Upper lobe of left lung (tissue), 6 donors: ENCODE measurements at regions not wholly inside any gene's neighbourhood (a gene's known extent, or its start where the extent isn't known, plus 50 kb on each side); places are given as distances from the start of the nearest gene placed in this dataset.

Experiments used
- ATAC-seq, 2 donors: fragments of 200-7000 bp; cut with Tn5 transposase; one replicate each; pipeline ENCODE4 v1.9.1; 2022; ENCODE audit warnings: mild to moderate bottlenecking in 2 of 2, moderate library complexity in 2 of 2; ENCODE audit not compliant: low FRiP score in 2 of 2
- DNase-seq, 2 donors: peaks; one replicate each; pipeline ENCODE4 v3.0.0-alpha.2; 2019 to 2020
- H3K27ac ChIP-seq, 4 donors: fragments of 200-600 bp; sonication (generic); one replicate each; pipeline ENCODE4 v1.5.1; 2016 to 2019
- H3K27me3 ChIP-seq, 4 donors: fragments of 200-600 bp; sonication (generic); one replicate each; pipeline ENCODE4 v1.5.1; 2017 to 2019
- H3K36me3 ChIP-seq, 4 donors: fragments of 200-600 bp; sonication (generic); one replicate each; pipeline ENCODE4 v1.5.1; 2016 to 2019
- H3K4me1 ChIP-seq, 4 donors: fragments of 200-600 bp; sonication (generic); one replicate each; pipeline ENCODE4 v1.5.1; 2018 to 2019
- H3K4me3 ChIP-seq, 4 donors: fragments of 200-600 bp; sonication (generic); one replicate each; pipeline ENCODE4 v1.5.1; 2017 to 2019; ENCODE audit warnings: mild to moderate bottlenecking in 2 of 4, moderate library complexity in 1 of 4
- H3K9me3 ChIP-seq, 4 donors: fragments of 200-600 bp; sonication (generic); one replicate each; pipeline ENCODE4 v1.5.1; 2018 to 2019
- CTCF ChIP-seq, 6 experiments: fragments of 450-650 bp in 4 of 6; fragments of 200-600 bp in 2 of 6; sonication (generic) in 2 of 6; IDR thresholded peaks; one replicate each; pipeline ENCODE4 v1.5.1; 2016 to 2019; ENCODE audit warnings: antibody characterized with exemption in 6 of 6
- EP300 ChIP-seq, 4 donors: sonication (generic); formaldehyde crosslinking; IDR thresholded peaks; one replicate each; pipeline ENCODE4 v1.5.1; 2017; ENCODE audit warnings: antibody characterized with exemption in 4 of 4, control low read depth in 2 of 4
- POLR2A ChIP-seq, 4 donors: fragments of 450-650 bp; IDR thresholded peaks; one replicate each; pipeline ENCODE4 v1.5.1; 2016 to 2017; ENCODE audit warnings: antibody characterized with exemption in 4 of 4, mild to moderate bottlenecking in 2 of 4
- POLR2AphosphoS5 ChIP-seq, 2 donors: sonication (generic); formaldehyde crosslinking; IDR thresholded peaks; one replicate each; pipeline ENCODE4 v1.5.1; 2017; ENCODE audit warnings: antibody characterized with exemption in 2 of 2
- WGBS, 2 donors: methylation state at CpG; one replicate each; pipeline ENCODE4 v1.1.5; 2017 to 2018; 5-methylcytosine and 5-hydroxymethylcytosine counted together
- donor health status: DM: no; HTN: no; CAD: no; lungs with moderate emphysema.
- donor health status: DM: no; HTN: yes; CAD: no; lungs with severe emphysema.

GRCh38 chr12:125324861-125325490, 259.7 kb downstream of the AACS start:
- DNase-seq (no peak), ATAC-seq (no peak)
- WGBS, 2 donors: 51 to 55% methylated on average over 9 of the region's 9 CpGs
- Histone ChIP-seq H3K36me3 (no peaks in the 10 kb centered on the region), H3K4me1 (no peaks in the 10 kb centered on the region), H3K27me3 (no peaks in the 10 kb centered on the region), H3K4me3 (no peak overlapping the region), H3K9me3 (peaks cover 0 to 4% (median 0%) of the 10 kb centered on the region in 4 donors), H3K27ac (no peak overlapping the region)
- TF ChIP-seq POLR2A (IDR thresholded peaks at IDR 0.05) (no peak), EP300 (IDR thresholded peaks at IDR 0.05) (no peak), CTCF (IDR thresholded peaks at IDR 0.05) (no peak), POLR2AphosphoS5 (IDR thresholded peaks at IDR 0.05) (no peak)

GRCh38 chr12:125329239-125330102, 264.2 kb downstream of the AACS start:
- TF ChIP-seq CTCF (IDR thresholded peaks at IDR 0.05) (no peak), POLR2AphosphoS5 (IDR thresholded peaks at IDR 0.05) (no peak), POLR2A (IDR thresholded peaks at IDR 0.05) (no peak), EP300 (IDR thresholded peaks at IDR 0.05) (no peak)
- no peak overlapping the region for H3K27ac ChIP-seq
- H3K9me3 ChIP-seq: peaks cover 0 to 4% (median 0%) of the 10 kb centered on the region in 4 donors
- no peak overlapping the region for H3K4me3 ChIP-seq
- peaks cover 0 to 9% (median 4%) of the 10 kb centered on the region in 4 donors for H3K27me3 ChIP-seq
- 73 to 78% methylated on average over 13 to 16 of the region's 16 CpGs for WGBS, 2 donors
- H3K4me1 ChIP-seq: peaks cover 0 to 8% (median 5%) of the 10 kb centered on the region in 4 donors
- H3K36me3 ChIP-seq: no peaks in the 10 kb centered on the region
- ATAC-seq: no peak
- DNase-seq: peak in 1 of 2 donors; percentile 25

- peaks cover 0 to 8% (median 5%) of the 10 kb centered on the region in 4 donors for H3K4me1 ChIP-seq
- ATAC-seq (peak in 1 of 2 donors; percentile 93), DNase-seq (peak; percentile 36 to 95)
- H3K27me3 ChIP-seq: peaks cover 0 to 9% (median 4%) of the 10 kb centered on the region in 4 donors
- 0 to 1% methylated on average over 3 to 12 of the region's 30 CpGs for WGBS, 2 donors
- TF ChIP-seq CTCF (IDR thresholded peaks at IDR 0.05): peak in 5 of 6 experiments; percentile 64 to 81 (median 68)
- no peak for TF ChIP-seq POLR2A (IDR thresholded peaks at IDR 0.05)
- H3K4me3 ChIP-seq: peak overlapping the region in 3 of 4 donors; percentile 12 to 38 (median 31)
- peaks cover 0 to 4% (median 0%) of the 10 kb centered on the region in 4 donors for H3K9me3 ChIP-seq
- H3K36me3 ChIP-seq: no peaks in the 10 kb centered on the region
- no peak overlapping the region for H3K27ac ChIP-seq
Observed at GRCh38 chr12:125330645-125331341, 265.6 kb downstream of the AACS start.

GRCh38 chr12:125331342-125332052, 266.3 kb downstream of the AACS start:
- Histone ChIP-seq H3K27me3 (peaks cover 0 to 9% (median 4%) of the 10 kb centered on the region in 4 donors), H3K27ac (no peak overlapping the region), H3K9me3 (peaks cover 0 to 4% (median 0%) of the 10 kb centered on the region in 4 donors), H3K4me1 (peaks cover 0 to 8% (median 5%) of the 10 kb centered on the region in 4 donors), H3K36me3 (no peaks in the 10 kb centered on the region), H3K4me3 (peak overlapping the region in 3 of 4 donors; percentile 12 to 38 (median 31))
- no peak for TF ChIP-seq POLR2AphosphoS5 (IDR thresholded peaks at IDR 0.05)
- peak in 1 of 2 donors; percentile 22 for ATAC-seq
- 47 to 49% methylated on average over 13 of the region's 16 CpGs for WGBS, 2 donors
- no peak for DNase-seq
